Keratinocyte (primary cell): ENCODE measurements at regions not wholly inside any gene's neighbourhood (a gene's known extent, or its start where the extent isn't known, plus 50 kb on each side); places are given as distances from the start of the nearest gene placed in this dataset.
A peak's percentile ranks its signal among the peaks of the same experiment; 100 is the strongest.

Experiments used
- DNase-seq: peaks from one replicate; pipeline ENCODE4 v3.0.0-alpha.2; 2011; ENCODE audit warnings: low read depth, missing footprints, low spot score
- FAIRE-seq: peaks from 2 replicates; lab custom pipeline; 2011; peaks lifted over from hg19 to GRCh38; lab: Jason Lieb, UNC
- H2AFZ ChIP-seq: 2 replicates; pipeline ENCODE4 v1.6.0; 2012; ENCODE audit warnings: low read length, control low read depth, inconsistent platforms; ENCODE audit not compliant: control insufficient read depth
- H3K27ac ChIP-seq: 2 replicates; pipeline ENCODE4 v1.5.1; 2011; ENCODE audit warnings: low read length; ENCODE audit not compliant: control insufficient read depth, insufficient read depth
- H3K27me3 ChIP-seq: 3 replicates; pipeline ENCODE4 v1.6.0; 2011; ENCODE audit warnings: low read length; ENCODE audit not compliant: control insufficient read depth, insufficient read depth; ENCODE audit errors: extremely low read depth
- H3K36me3 ChIP-seq, 2 experiments: 2 replicates in 1 of 2; 3 replicates in 1 of 2; pipeline ENCODE4 v1.5.1; 2011; ENCODE audit warnings: low read length in 2 of 2, mild to moderate bottlenecking in 1 of 2; ENCODE audit not compliant: control insufficient read depth in 2 of 2, insufficient read depth in 2 of 2; ENCODE audit errors: extremely low read depth in 1 of 2
- H3K4me1 ChIP-seq: 3 replicates; pipeline ENCODE4 v1.5.1; 2011; ENCODE audit warnings: low read length; ENCODE audit not compliant: control insufficient read depth, insufficient read depth; ENCODE audit errors: extremely low read depth
- H3K4me2 ChIP-seq: 3 replicates; pipeline ENCODE4 v1.6.0; 2011; ENCODE audit warnings: low read depth, low read length; ENCODE audit not compliant: control insufficient read depth, insufficient read depth; ENCODE audit errors: extremely low read depth
- H3K4me3 ChIP-seq, 3 experiments: fragments of 200-600 bp in 1 of 3; sonication (generic) in 1 of 3; 2 replicates in 2 of 3; 3 replicates in 1 of 3; pipeline ENCODE4 v1.5.1; 2011 to 2016; ENCODE audit warnings: low read length in 3 of 3, mild to moderate bottlenecking in 3 of 3, control low read depth in 2 of 3, inconsistent platforms in 1 of 3, low read depth in 1 of 3, mixed read lengths in 1 of 3, mixed run types in 1 of 3, moderate library complexity in 1 of 3; ENCODE audit not compliant: control insufficient read depth in 2 of 3, insufficient read depth in 2 of 3; ENCODE audit errors: extremely low read depth in 1 of 3
- H3K79me2 ChIP-seq: 2 replicates; pipeline ENCODE4 v1.6.0; 2012; ENCODE audit warnings: low read length; ENCODE audit not compliant: control insufficient read depth, insufficient read depth
- H3K9ac ChIP-seq: 3 replicates; pipeline ENCODE4 v1.6.0; 2011; ENCODE audit warnings: low read length; ENCODE audit not compliant: control insufficient read depth, insufficient read depth; ENCODE audit errors: extremely low read depth
- H3K9me1 ChIP-seq: 3 replicates; pipeline ENCODE4 v1.6.0; 2011; ENCODE audit warnings: low read length; ENCODE audit not compliant: control insufficient read depth, insufficient read depth; ENCODE audit errors: extremely low read depth
- H3K9me3 ChIP-seq: 2 replicates; pipeline ENCODE4 v1.5.1; 2012; ENCODE audit warnings: low read depth, low read length; ENCODE audit not compliant: control insufficient read depth
- H4K20me1 ChIP-seq: 3 replicates; pipeline ENCODE4 v1.6.0; 2011; ENCODE audit warnings: low read length; ENCODE audit not compliant: control insufficient read depth, insufficient read depth; ENCODE audit errors: extremely low read depth
- EZH2 ChIP-seq: IDR thresholded peaks from one replicate; pipeline ENCODE4 v1.6.1; 2012; ENCODE audit warnings: inconsistent platforms, mild to moderate bottlenecking, low read length, moderate library complexity
- dilution Hi-C: fragments of 300-500 bp; cut with MboI; formaldehyde crosslinking; loops from one replicate; pipeline ENCODE4 v1.7.0; 2020; ENCODE audit warnings: low sequenced_read_pairs; ENCODE audit not compliant: extremely low pct_ligation_motif_present
- TF ChIP-seq, protein P1 (sequence below), 3 experiments: IDR thresholded peaks in 1 of 3; conservative IDR thresholded peaks in 1 of 3; optimal IDR thresholded peaks in 1 of 3; 2 replicates in 2 of 3; 3 replicates in 1 of 3; pipeline versions ENCODE3 to v1.5.1; 2011; ENCODE audit warnings: low read length in 3 of 3, mild to moderate bottlenecking in 3 of 3, moderate library complexity in 2 of 3, control low read depth in 1 of 3, inconsistent platforms in 1 of 3; ENCODE audit not compliant: insufficient read depth in 2 of 3; ENCODE audit errors: extremely low read depth in 1 of 3

DNA sequence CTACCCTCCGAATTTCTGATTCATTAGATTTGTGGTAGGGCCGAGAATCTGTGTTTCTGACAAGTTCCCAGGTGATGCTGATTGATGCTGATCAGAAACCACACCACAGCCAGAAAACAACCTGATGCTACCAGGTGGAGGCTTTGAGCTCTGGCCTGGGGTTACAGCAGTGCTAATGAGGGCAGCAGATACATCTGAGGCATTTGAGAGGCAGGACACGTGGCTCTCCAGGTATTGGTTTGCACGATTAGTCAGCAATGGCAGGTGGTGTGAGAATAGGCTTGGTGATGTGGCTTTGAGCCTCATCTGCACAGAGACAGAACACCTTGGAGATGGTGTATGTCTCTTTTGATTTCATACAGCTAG is 78.8 kb upstream of the THBS1 start:
- peak overlapping the region; percentile 2 for H3K4me2 ChIP-seq
- no peak overlapping the region for H2AFZ ChIP-seq
- no peaks in the 10 kb centered on the region for H3K27me3 ChIP-seq
- no peaks in the 10 kb centered on the region for H4K20me1 ChIP-seq
- DNase-seq (peak; percentile 95), FAIRE-seq (peak; percentile 100)
- H3K79me2 ChIP-seq, result no peaks in the 10 kb centered on the region
- no peak overlapping the region for H3K9ac ChIP-seq
- H3K36me3 ChIP-seq, result no peaks in the 10 kb centered on the region
- peaks cover 24% of the 10 kb centered on the region for H3K4me1 ChIP-seq
- TF ChIP-seq EZH2, result no peak
- TF ChIP-seq, protein P1, sequence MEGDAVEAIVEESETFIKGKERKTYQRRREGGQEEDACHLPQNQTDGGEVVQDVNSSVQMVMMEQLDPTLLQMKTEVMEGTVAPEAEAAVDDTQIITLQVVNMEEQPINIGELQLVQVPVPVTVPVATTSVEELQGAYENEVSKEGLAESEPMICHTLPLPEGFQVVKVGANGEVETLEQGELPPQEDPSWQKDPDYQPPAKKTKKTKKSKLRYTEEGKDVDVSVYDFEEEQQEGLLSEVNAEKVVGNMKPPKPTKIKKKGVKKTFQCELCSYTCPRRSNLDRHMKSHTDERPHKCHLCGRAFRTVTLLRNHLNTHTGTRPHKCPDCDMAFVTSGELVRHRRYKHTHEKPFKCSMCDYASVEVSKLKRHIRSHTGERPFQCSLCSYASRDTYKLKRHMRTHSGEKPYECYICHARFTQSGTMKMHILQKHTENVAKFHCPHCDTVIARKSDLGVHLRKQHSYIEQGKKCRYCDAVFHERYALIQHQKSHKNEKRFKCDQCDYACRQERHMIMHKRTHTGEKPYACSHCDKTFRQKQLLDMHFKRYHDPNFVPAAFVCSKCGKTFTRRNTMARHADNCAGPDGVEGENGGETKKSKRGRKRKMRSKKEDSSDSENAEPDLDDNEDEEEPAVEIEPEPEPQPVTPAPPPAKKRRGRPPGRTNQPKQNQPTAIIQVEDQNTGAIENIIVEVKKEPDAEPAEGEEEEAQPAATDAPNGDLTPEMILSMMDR (optimal IDR thresholded peaks at IDR 0.05 in 1 of 3, IDR thresholded peaks at IDR 0.05 in 1 of 3, conservative IDR thresholded peaks at IDR 0.05 in 1 of 3; ENCODE audit: extremely low read depth in 1 of 3, insufficient read depth in 2 of 3, low read length in 3 of 3), result no peak
- H3K27ac ChIP-seq, result no peak overlapping the region
- no peak overlapping the region for H3K4me3 ChIP-seq
- H3K9me3 ChIP-seq, result no peaks in the 10 kb centered on the region
- H3K9me1 ChIP-seq, result no peaks in the 10 kb centered on the region
- dilution Hi-C loops, result no loop called here

DNA sequence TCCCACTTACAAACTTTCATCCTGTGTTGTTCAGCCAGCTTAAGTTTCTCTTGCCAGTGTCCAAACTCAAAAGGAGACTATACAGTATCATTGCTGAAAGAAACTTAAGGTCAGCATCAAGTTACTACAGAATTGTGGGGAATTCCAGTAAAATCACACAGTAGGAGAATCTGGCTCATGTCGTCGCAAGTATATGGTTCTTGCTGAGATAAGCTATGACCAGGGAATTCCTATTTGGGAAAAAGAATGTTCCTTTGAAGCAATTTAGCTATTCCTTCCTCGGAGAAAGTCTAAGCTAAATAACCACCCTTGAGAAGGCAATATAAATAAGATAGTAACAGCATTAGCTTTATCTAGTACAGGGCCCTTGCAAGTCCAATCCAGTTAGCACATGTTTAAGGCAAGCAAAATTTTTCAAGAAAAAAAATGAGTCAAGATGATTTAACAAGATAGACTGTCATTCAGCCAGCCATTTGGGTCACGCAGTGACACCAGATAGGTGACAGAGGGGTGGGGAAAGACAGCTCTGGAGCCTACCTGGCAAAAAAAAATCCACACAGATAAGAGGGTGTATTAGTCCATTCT is 78.2 kb upstream of the THBS1 start:
- FAIRE-seq, result peak; percentile 41
- TF ChIP-seq, protein P1 (optimal IDR thresholded peaks at IDR 0.05 in 1 of 3, IDR thresholded peaks at IDR 0.05 in 1 of 3, conservative IDR thresholded peaks at IDR 0.05 in 1 of 3; ENCODE audit: extremely low read depth in 1 of 3, insufficient read depth in 2 of 3, low read length in 3 of 3), result no peak
- TF ChIP-seq EZH2, result no peak
- Histone ChIP-seq H3K9me1 (no peaks in the 10 kb centered on the region), H3K79me2 (no peaks in the 10 kb centered on the region), H3K36me3 (no peaks in the 10 kb centered on the region), H4K20me1 (no peaks in the 10 kb centered on the region), H3K4me3 (no peak overlapping the region), H3K4me1 (peaks cover 21% of the 10 kb centered on the region), H3K4me2 (peak overlapping the region; percentile 36), H2AFZ (no peak overlapping the region), H3K9me3 (no peaks in the 10 kb centered on the region), H3K9ac (no peak overlapping the region), H3K27me3 (no peaks in the 10 kb centered on the region), H3K27ac (peak overlapping the region; percentile 29)
- no peak for DNase-seq
- dilution Hi-C loops, result no loop called here
